ENCODE measurements at regions not wholly inside any gene's neighbourhood (a gene's known extent, or its start where the extent isn't known, plus 50 kb on each side); places are given as distances from the start of the nearest gene placed in this dataset.
"Not testable (repeated sequence)": the region's sequence is repeated elsewhere in the genome, so short reads cannot be mapped to it uniquely, and the experiment has no call there.

DNA sequence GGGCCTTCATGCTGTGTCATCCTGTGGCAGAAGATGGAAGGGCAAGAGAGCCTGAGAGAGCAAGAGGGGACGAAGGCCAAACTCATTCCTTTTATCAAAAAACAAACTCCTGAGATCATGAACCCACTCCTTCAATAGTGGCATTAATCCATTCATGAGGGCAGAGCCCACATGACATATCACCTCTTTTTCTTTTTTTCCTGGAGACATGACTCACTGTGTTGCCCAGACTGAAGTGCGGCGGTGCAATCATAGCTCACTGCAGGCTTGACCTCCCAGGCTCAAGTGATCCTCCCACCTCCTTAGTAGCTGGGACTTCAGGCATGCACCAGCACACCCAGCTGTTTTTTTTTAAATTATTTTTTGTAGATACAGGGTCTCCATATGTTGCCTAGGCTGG, 92.0 kb upstream of the RNU6-1 start:
- no peak for DNase-seq (ENCODE audit: low read depth)
- ChIA-PET POLR2A (no interaction called here), CTCF (no interaction called here)

DNA sequence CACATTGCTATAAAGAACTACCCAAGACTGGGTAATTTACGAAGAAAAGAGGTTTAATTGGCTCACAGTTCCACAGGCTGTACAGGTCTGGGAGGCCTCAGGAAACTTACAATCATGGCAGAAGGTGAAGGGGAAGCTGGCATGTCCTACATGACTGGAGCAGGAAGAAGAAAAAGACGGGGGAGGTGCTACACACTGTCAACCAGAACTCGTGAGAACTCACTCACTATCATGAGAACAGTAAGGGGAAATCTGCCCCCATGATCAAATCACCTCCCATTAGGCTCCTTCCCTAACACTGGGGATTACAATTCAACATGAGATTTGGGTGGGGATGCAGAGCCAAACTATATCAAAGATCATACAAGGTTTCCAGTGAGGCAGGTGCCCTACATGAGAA, 94.3 kb upstream of the RNU6-1 start:
- H3K27me3 ChIP-seq (ENCODE audit: control insufficient read depth, insufficient read depth, low read length); H3K4me3 ChIP-seq (ENCODE audit: low read depth, low read length); DNase-seq (ENCODE audit: low read depth); POLR2A ChIA-PET; H3K36me3 ChIP-seq (ENCODE audit: control insufficient read depth, insufficient read depth, low read length): not testable (repeated sequence)
- CTCF ChIA-PET, result interaction anchor here (0.8 kb wide), 1 partner anchor 10 kb away, joined by 3 read pairs; no protein-coding TSS in a partner anchor

More for the DNA sequence above, 92.0 kb upstream of the RNU6-1 start:
- no peaks in the 10 kb centered on the region for H3K36me3 ChIP-seq (ENCODE audit: control insufficient read depth, insufficient read depth, low read length)
- no peak overlapping the region for H3K4me3 ChIP-seq (ENCODE audit: low read depth, low read length)
- no peaks in the 10 kb centered on the region; the same call in 1 of the 2 replicates for H3K27me3 ChIP-seq (ENCODE audit: control insufficient read depth, insufficient read depth, low read length)
- TF ChIP-seq, protein P1, sequence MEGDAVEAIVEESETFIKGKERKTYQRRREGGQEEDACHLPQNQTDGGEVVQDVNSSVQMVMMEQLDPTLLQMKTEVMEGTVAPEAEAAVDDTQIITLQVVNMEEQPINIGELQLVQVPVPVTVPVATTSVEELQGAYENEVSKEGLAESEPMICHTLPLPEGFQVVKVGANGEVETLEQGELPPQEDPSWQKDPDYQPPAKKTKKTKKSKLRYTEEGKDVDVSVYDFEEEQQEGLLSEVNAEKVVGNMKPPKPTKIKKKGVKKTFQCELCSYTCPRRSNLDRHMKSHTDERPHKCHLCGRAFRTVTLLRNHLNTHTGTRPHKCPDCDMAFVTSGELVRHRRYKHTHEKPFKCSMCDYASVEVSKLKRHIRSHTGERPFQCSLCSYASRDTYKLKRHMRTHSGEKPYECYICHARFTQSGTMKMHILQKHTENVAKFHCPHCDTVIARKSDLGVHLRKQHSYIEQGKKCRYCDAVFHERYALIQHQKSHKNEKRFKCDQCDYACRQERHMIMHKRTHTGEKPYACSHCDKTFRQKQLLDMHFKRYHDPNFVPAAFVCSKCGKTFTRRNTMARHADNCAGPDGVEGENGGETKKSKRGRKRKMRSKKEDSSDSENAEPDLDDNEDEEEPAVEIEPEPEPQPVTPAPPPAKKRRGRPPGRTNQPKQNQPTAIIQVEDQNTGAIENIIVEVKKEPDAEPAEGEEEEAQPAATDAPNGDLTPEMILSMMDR (IDR thresholded peaks at IDR 0.05; ENCODE audit: insufficient read depth, low read depth, low read length), result no peak

DNA sequence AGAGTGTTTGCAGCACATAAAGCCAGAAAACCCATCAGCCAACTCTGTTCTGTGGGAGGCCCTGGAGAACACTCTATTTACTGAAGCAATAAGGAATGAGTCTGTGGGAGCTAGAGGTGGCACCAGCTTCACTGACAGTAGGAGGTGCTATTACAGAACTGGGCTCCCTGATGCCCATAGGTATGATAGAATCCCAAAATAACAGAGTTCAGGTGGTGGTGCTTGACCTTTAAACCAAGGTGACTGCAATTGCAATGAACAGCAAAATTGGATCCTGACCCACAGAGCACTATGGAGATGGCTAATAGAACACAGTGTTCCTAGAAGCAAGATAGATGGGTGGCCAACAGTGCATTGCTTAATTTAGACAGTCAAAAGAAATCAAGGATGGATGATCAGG, 95.4 kb upstream of the RNU6-1 start:
- POLR2A ChIA-PET, result no interaction called here
- TF ChIP-seq, protein P1 (IDR thresholded peaks at IDR 0.05; ENCODE audit: insufficient read depth, low read depth, low read length), result no peak

DNA sequence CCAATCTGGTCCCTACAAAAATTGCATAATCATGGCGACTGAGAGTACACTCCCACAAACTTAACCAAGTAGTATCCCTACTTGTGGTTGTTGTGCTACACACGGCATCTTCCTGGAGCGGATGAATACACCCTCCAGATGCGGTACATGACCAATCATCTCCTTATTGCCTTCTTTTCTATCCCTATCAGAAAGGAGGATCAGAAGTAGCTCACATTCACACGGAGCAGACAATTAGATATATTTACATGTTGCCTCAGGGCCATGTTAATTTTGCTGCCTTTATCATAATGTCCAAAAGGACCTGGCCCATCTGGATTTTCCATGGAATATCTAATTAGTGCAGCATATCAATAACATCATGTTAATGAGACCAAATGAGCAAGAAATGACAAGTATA, 96.4 kb upstream of the RNU6-1 start:
- ChIA-PET POLR2A (no interaction called here), CTCF (interaction anchor here (0.7 kb wide), 1 partner anchor 72 kb away, joined by 3 read pairs; no protein-coding TSS in a partner anchor)
- DNase-seq (ENCODE audit: low read depth), result no peak
- Histone ChIP-seq H3K27me3 (ENCODE audit: control insufficient read depth, insufficient read depth, low read length) (no peaks in the 10 kb centered on the region; the same call in 1 of the 2 replicates), H3K4me3 (ENCODE audit: low read depth, low read length) (no peak overlapping the region), H3K36me3 (ENCODE audit: control insufficient read depth, insufficient read depth, low read length) (no peaks in the 10 kb centered on the region)
- TF ChIP-seq, protein P1 (IDR thresholded peaks at IDR 0.05; ENCODE audit: insufficient read depth, low read depth, low read length), result no peak

More for the DNA sequence above, 95.4 kb upstream of the RNU6-1 start:
- CTCF ChIA-PET, result interaction anchor here (1.1 kb wide), 1 partner anchor 10 kb away, joined by 3 read pairs; no protein-coding TSS in a partner anchor
- DNase-seq (ENCODE audit: low read depth), result no peak
- no peaks in the 10 kb centered on the region; the same call in 1 of the 2 replicates for H3K27me3 ChIP-seq (ENCODE audit: control insufficient read depth, insufficient read depth, low read length)
- no peaks in the 10 kb centered on the region for H3K36me3 ChIP-seq (ENCODE audit: control insufficient read depth, insufficient read depth, low read length)
- H3K4me3 ChIP-seq (ENCODE audit: low read depth, low read length), result no peak overlapping the region

GRCh38 chr15:67937153-67937761, 97.4 kb upstream of the RNU6-1 start:
- Histone ChIP-seq H3K4me3 (ENCODE audit: low read depth, low read length) (no peak overlapping the region), H3K36me3 (ENCODE audit: control insufficient read depth, insufficient read depth, low read length) (no peaks in the 10 kb centered on the region), H3K27me3 (ENCODE audit: control insufficient read depth, insufficient read depth, low read length) (no peaks in the 10 kb centered on the region; the same call in 1 of the 2 replicates)
- POLR2A ChIA-PET, result no interaction called here
- CTCF ChIA-PET, result no interaction called here
- no peak for DNase-seq (ENCODE audit: low read depth)
- TF ChIP-seq, protein P1 (IDR thresholded peaks at IDR 0.05; ENCODE audit: insufficient read depth, low read depth, low read length), result no peak

- H3K4me3 ChIP-seq (ENCODE audit: low read depth, low read length); POLR2A ChIA-PET; H3K36me3 ChIP-seq (ENCODE audit: control insufficient read depth, insufficient read depth, low read length); CTCF ChIA-PET; H3K27me3 ChIP-seq (ENCODE audit: control insufficient read depth, insufficient read depth, low read length); DNase-seq (ENCODE audit: low read depth): not testable (repeated sequence)
Measured at GRCh38 chr15:67939179-67939578, 99.3 kb upstream of the RNU6-1 start.

GRCh38 chr15:67939588-67940323, 99.9 kb upstream of the RNU6-1 start:
- CTCF ChIA-PET; H3K27me3 ChIP-seq (ENCODE audit: control insufficient read depth, insufficient read depth, low read length); H3K36me3 ChIP-seq (ENCODE audit: control insufficient read depth, insufficient read depth, low read length); POLR2A ChIA-PET; H3K4me3 ChIP-seq (ENCODE audit: low read depth, low read length); DNase-seq (ENCODE audit: low read depth): not testable (repeated sequence)
